OCI-LY1 (cell line): ENCODE measurements at regions not wholly inside any gene's neighbourhood (a gene's known extent, or its start where the extent isn't known, plus 50 kb on each side); places are given as distances from the start of the nearest gene placed in this dataset.

Experiments used
- H2AFZ ChIP-seq: fragments of 200-600 bp; sonication (generic), shearing (Covaris generic); 2 replicates; pipeline ENCODE4 v1.6.0; 2014; ENCODE audit warnings: antibody characterized with exemption, mild to moderate bottlenecking, low read length
- H3F3A ChIP-seq: fragments of 200-600 bp; sonication (generic), shearing (Covaris generic); 2 replicates; pipeline ENCODE4 v1.6.0; 2014; ENCODE audit warnings: mild to moderate bottlenecking, antibody characterized with exemption, low read length, moderate library complexity; ENCODE audit not compliant: insufficient read depth
- H3K27ac ChIP-seq: fragments of 200-600 bp; sonication (generic); 2 replicates; pipeline ENCODE4 v1.5.1; 2014; ENCODE audit warnings: low read length, mixed run types, mild to moderate bottlenecking, low read depth; ENCODE audit not compliant: poor library complexity, severe bottlenecking
- H3K27me3 ChIP-seq: fragments of 200-600 bp; sonication (generic); 2 replicates; pipeline ENCODE4 v1.6.0; 2014; ENCODE audit warnings: antibody characterized with exemption, mild to moderate bottlenecking, low read length, moderate library complexity; ENCODE audit not compliant: insufficient read depth
- H3K36me3 ChIP-seq: fragments of 200-600 bp; sonication (generic); 2 replicates; pipeline ENCODE4 v1.6.1; 2014; ENCODE audit warnings: mild to moderate bottlenecking, antibody characterized with exemption, low read length, moderate library complexity, mixed read lengths; ENCODE audit not compliant: insufficient read depth
- H3K4me1 ChIP-seq: fragments of 200-600 bp; sonication (generic); 2 replicates; pipeline ENCODE4 v1.5.1; 2014; ENCODE audit warnings: mild to moderate bottlenecking, low read length, moderate library complexity; ENCODE audit not compliant: insufficient read depth, severe bottlenecking
- H3K4me2 ChIP-seq: fragments of 200-600 bp; sonication (generic), shearing (Covaris generic); 2 replicates; pipeline ENCODE4 v1.6.1; 2014; ENCODE audit warnings: low read length
- H3K4me3 ChIP-seq: fragments of 200-600 bp; sonication (generic); 2 replicates; pipeline ENCODE4 v1.5.1; 2014; ENCODE audit warnings: low read length, low read depth, mild to moderate bottlenecking, mixed read lengths; ENCODE audit not compliant: poor library complexity, severe bottlenecking
- H3K79me2 ChIP-seq: fragments of 200-600 bp; shearing (Covaris generic); 2 replicates; pipeline ENCODE4 v1.6.1; 2016; ENCODE audit warnings: mixed run types, low read length, mixed read lengths; ENCODE audit not compliant: insufficient read depth
- H3K9ac ChIP-seq: fragments of 200-600 bp; sonication (generic), shearing (Covaris generic); 2 replicates; pipeline ENCODE4 v1.6.1; 2014; ENCODE audit warnings: mild to moderate bottlenecking, low read length, mixed read lengths
- H3K9me2 ChIP-seq: fragments of 200-600 bp; sonication (generic), shearing (Covaris generic); 2 replicates; pipeline ENCODE4 v1.6.1; 2014; ENCODE audit warnings: low read depth, mild to moderate bottlenecking, low read length, mixed read lengths
- H3K9me3 ChIP-seq: fragments of 200-600 bp; shearing (Covaris generic); 2 replicates; pipeline ENCODE4 v1.6.1; 2014; ENCODE audit warnings: low read length, mixed read lengths
- H4K20me1 ChIP-seq: fragments of 200-600 bp; sonication (generic), shearing (Covaris generic); 2 replicates; pipeline ENCODE4 v1.6.0; 2016; ENCODE audit warnings: mild to moderate bottlenecking, low read length; ENCODE audit not compliant: insufficient read depth
- EZH2 ChIP-seq: fragments of 200-600 bp; sonication (generic), shearing (Covaris generic); IDR thresholded peaks from 2 replicates; pipeline ENCODE4 v1.8.0; 2017; ENCODE audit warnings: borderline replicate concordance, mixed run types, mild to moderate bottlenecking, antibody characterized with exemption, low read length, moderate library complexity, mixed read lengths
- TF ChIP-seq, protein P1 (sequence below): fragments of 200-600 bp; sonication (generic), shearing (Covaris generic); IDR thresholded peaks from 2 replicates; pipeline ENCODE4 v1.5.1; 2017; ENCODE audit warnings: mild to moderate bottlenecking, antibody characterized with exemption, low read length, moderate library complexity, mixed read lengths

DNA sequence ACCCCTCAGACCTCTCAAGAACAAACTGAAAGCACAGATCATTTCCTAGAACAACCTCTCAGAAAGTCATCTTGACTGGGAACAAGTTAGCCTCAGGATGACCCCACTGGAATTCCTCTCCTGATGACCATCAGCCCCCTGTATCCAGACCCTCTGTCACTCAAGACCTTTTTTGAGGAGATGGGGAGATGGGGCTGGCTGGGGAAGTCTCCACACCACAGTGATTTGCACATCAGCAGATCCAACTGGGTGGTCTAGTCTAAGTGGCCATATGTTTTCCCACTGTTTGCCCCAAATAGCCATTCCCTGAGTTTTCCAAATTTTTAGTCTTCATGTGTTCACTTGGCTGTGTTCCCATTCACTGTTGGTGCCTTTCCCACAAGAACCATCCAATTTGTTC is 452.4 kb upstream of the NPVF start:
- Histone ChIP-seq H3K36me3 (no peaks in the 10 kb centered on the region), H3K9ac (no peak overlapping the region), H2AFZ (no peak overlapping the region), H3K9me2 (no peaks in the 10 kb centered on the region), H3K27me3 (no peaks in the 10 kb centered on the region; the same call in 1 of the 2 replicates), H3F3A (no peaks in the 10 kb centered on the region), H3K79me2 (no peaks in the 10 kb centered on the region), H3K27ac (no peak overlapping the region), H3K4me1 (no peaks in the 10 kb centered on the region), H3K9me3 (no peaks in the 10 kb centered on the region), H3K4me2 (no peak overlapping the region), H3K4me3 (no peak overlapping the region), H4K20me1 (no peaks in the 10 kb centered on the region)
- TF ChIP-seq, protein P1, sequence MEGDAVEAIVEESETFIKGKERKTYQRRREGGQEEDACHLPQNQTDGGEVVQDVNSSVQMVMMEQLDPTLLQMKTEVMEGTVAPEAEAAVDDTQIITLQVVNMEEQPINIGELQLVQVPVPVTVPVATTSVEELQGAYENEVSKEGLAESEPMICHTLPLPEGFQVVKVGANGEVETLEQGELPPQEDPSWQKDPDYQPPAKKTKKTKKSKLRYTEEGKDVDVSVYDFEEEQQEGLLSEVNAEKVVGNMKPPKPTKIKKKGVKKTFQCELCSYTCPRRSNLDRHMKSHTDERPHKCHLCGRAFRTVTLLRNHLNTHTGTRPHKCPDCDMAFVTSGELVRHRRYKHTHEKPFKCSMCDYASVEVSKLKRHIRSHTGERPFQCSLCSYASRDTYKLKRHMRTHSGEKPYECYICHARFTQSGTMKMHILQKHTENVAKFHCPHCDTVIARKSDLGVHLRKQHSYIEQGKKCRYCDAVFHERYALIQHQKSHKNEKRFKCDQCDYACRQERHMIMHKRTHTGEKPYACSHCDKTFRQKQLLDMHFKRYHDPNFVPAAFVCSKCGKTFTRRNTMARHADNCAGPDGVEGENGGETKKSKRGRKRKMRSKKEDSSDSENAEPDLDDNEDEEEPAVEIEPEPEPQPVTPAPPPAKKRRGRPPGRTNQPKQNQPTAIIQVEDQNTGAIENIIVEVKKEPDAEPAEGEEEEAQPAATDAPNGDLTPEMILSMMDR = no peak
- TF ChIP-seq EZH2 = no peak

DNA sequence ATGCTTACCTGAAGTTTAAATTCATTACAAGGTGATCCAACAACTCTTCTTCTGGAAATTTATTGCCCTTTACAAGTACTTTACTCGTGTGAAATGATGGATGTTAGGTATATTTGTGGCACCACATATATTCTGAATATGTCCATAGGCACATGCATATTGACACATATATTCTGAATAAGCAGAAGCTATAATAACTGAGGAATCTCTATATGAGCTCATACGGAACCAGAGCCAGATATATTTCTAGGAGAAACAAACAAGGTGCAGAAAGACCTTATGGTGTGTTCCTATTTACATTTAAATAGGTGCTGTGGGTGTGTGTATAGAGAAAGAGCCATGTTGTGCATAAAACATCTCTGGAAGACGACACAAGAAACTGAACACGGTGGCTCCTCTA is 456.1 kb upstream of the NPVF start:
- Histone ChIP-seq H3K4me2 (no peak overlapping the region), H3K4me3 (no peak overlapping the region), H3K4me1 (no peaks in the 10 kb centered on the region), H4K20me1 (no peaks in the 10 kb centered on the region), H3K9ac (no peak overlapping the region), H3K27ac (no peak overlapping the region), H3K36me3 (no peaks in the 10 kb centered on the region), H3K79me2 (no peaks in the 10 kb centered on the region), H2AFZ (no peak overlapping the region), H3K27me3 (no peaks in the 10 kb centered on the region; the same call in 1 of the 2 replicates), H3K9me2 (no peaks in the 10 kb centered on the region), H3F3A (no peaks in the 10 kb centered on the region), H3K9me3 (no peaks in the 10 kb centered on the region)
- no peak for TF ChIP-seq EZH2
- TF ChIP-seq, protein P1 = no peak

DNA sequence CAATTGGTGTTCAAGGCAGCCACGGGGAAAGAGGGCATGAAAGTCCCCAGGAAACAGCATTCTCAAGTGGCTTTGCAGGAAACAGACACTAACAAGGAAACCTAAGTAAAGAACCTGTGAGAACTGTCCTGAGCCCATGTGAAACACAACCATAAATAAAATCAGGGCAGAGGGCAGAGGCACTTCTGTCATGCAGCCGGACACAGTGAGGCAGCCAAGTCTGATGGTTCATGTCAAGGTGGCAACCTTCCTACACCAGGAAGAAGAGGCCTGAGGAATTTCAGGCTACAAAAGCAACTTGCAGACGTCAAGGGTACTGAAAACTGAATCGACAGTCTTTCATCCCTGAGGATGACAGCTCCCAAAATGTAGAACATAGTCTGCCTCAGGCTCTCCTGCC is 458.2 kb upstream of the NPVF start:
- H3K4me2 ChIP-seq = no peak overlapping the region

More for the DNA sequence above, 458.2 kb upstream of the NPVF start:
- Histone ChIP-seq H3K79me2 (no peaks in the 10 kb centered on the region), H3K9ac (no peak overlapping the region), H3K4me3 (no peak overlapping the region), H2AFZ (no peak overlapping the region), H3K27me3 (no peaks in the 10 kb centered on the region), H3K36me3 (no peaks in the 10 kb centered on the region), H4K20me1 (no peaks in the 10 kb centered on the region), H3F3A (no peaks in the 10 kb centered on the region), H3K9me3 (no peaks in the 10 kb centered on the region), H3K9me2 (no peaks in the 10 kb centered on the region), H3K27ac (no peak overlapping the region), H3K4me1 (no peaks in the 10 kb centered on the region)
- TF ChIP-seq, protein P1 = no peak
- TF ChIP-seq EZH2 = no peak
